DMS 273 treated with DMSO at 0.1 percent for 48 hours (cell line): ENCODE measurements at regions not wholly inside any gene's neighbourhood (a gene's known extent, or its start where the extent isn't known, plus 50 kb on each side); places are given as distances from the start of the nearest gene placed in this dataset.
"Not testable (repeated sequence)": the region's sequence is repeated elsewhere in the genome, so short reads cannot be mapped to it uniquely, and the experiment has no call there.

Experiments used
- DNase-seq: peaks from one replicate; lab custom pipeline; 2025; lab: John Stamatoyannopoulos, UW

GRCh38 chr6:159440911-159441703, 251.9 kb downstream of the SOD2 start:
- no peak for DNase-seq

GRCh38 chr6:159440349-159440748, 252.7 kb downstream of the SOD2 start:
- no peak for DNase-seq

GRCh38 chr6:159439651-159440050, 253.4 kb downstream of the SOD2 start:
- no peak for DNase-seq

GRCh38 chr6:159438106-159438505, 254.9 kb downstream of the SOD2 start:
- no peak for DNase-seq

GRCh38 chr6:159436581-159436980, 256.5 kb downstream of the SOD2 start:
- no peak for DNase-seq

- DNase-seq, result no peak
These were observed 257.3 kb downstream of the SOD2 start for GRCh38 chr6:159435701-159436100.

GRCh38 chr6:159434410-159434809, 258.6 kb downstream of the SOD2 start:
- no peak for DNase-seq

GRCh38 chr6:159433550-159433949, 259.5 kb downstream of the SOD2 start:
- DNase-seq, result no peak

- no peak for DNase-seq
These were observed 261.3 kb downstream of the SOD2 start for GRCh38 chr6:159431750-159432149.

GRCh38 chr6:159430323-159430722, 261.1 kb downstream of the FNDC1 start:
- DNase-seq, result no peak

GRCh38 chr6:159429433-159429832, 260.2 kb downstream of the FNDC1 start:
- DNase-seq, result no peak

- DNase-seq, result no peak
These were observed 258.6 kb downstream of the FNDC1 start for GRCh38 chr6:159427771-159428170.

GRCh38 chr6:159427335-159427734, 258.1 kb downstream of the FNDC1 start:
- DNase-seq, result no peak

GRCh38 chr6:159425421-159425820, 256.2 kb downstream of the FNDC1 start:
- no peak for DNase-seq

- DNase-seq, result no peak
These were observed 253.1 kb downstream of the FNDC1 start for GRCh38 chr6:159422041-159422984.

- DNase-seq, result no peak
These were observed 252.4 kb downstream of the FNDC1 start for GRCh38 chr6:159421586-159421985.

- no peak for DNase-seq
These were observed 249.8 kb downstream of the FNDC1 start for GRCh38 chr6:159418997-159419396.

GRCh38 chr6:159416891-159417560, 247.8 kb downstream of the FNDC1 start:
- no peak for DNase-seq

- DNase-seq, result no peak
These were observed 246.3 kb downstream of the FNDC1 start for GRCh38 chr6:159415540-159415939.

- DNase-seq, result no peak
These were observed 245.5 kb downstream of the FNDC1 start for GRCh38 chr6:159414711-159415110.

GRCh38 chr6:159407211-159407780, 238.1 kb downstream of the FNDC1 start:
- not testable (repeated sequence) for DNase-seq

- DNase-seq, result no peak
These were observed 235.1 kb downstream of the FNDC1 start for GRCh38 chr6:159404296-159404695.
